K562 (cell line): ENCODE measurements at regions not wholly inside any gene's neighbourhood (a gene's known extent, or its start where the extent isn't known, plus 50 kb on each side); places are given as distances from the start of the nearest gene placed in this dataset.

Experiments
- BRF2 ChIP-seq: IDR thresholded peaks from 3 replicates; pipeline ENCODE4 v1.6.1; 2011; ENCODE audit warnings: borderline replicate concordance, mild to moderate bottlenecking; ENCODE audit not compliant: insufficient read length, insufficient read depth
- CHAMP1 ChIP-seq: fragments of 450-650 bp; IDR thresholded peaks from 2 replicates; pipeline ENCODE4 v1.6.1; 2016; ENCODE audit warnings: mild to moderate bottlenecking
- ELF1 ChIP-seq: fragments of 200-800 bp; sonication (Bioruptor generic); IDR thresholded peaks from 2 replicates; pipeline ENCODE4 v1.6.1; 2016; ENCODE audit warnings: missing genetic modification characterization, missing compliant biosample characterization
- EZH2 ChIP-seq: IDR thresholded peaks from 2 replicates; pipeline ENCODE4 v1.6.1; 2012; ENCODE audit warnings: low read depth, mild to moderate bottlenecking, inconsistent platforms, low read length, borderline replicate concordance
- KDM1A ChIP-seq, 2 experiments: fragments of 450-650 bp; IDR thresholded peaks; 2 replicates each; pipeline ENCODE4 v1.6.1; 2016; ENCODE audit warnings: mild to moderate bottlenecking in 2 of 2
- KLF1 ChIP-seq: fragments of 450-650 bp; IDR thresholded peaks from 2 replicates; pipeline ENCODE4 v1.6.1; 2016; ENCODE audit warnings: missing genetic modification characterization, missing compliant biosample characterization
- MXD1 ChIP-seq: fragments of 250-450 bp; sonication (Bioruptor Pico); IDR thresholded peaks from 2 replicates; pipeline ENCODE4 v1.8.0; 2021; ENCODE audit warnings: borderline replicate concordance, mild to moderate bottlenecking, moderate library complexity; ENCODE audit not compliant: poor library complexity, severe bottlenecking
- NUFIP1 ChIP-seq: fragments of 450-650 bp; IDR thresholded peaks from 2 replicates; pipeline ENCODE4 v1.6.1; 2018; ENCODE audit not compliant: partially characterized antibody
- RBBP5 ChIP-seq: fragments of 200-600 bp; sonication (generic); IDR thresholded peaks from 2 replicates; pipeline ENCODE4 v1.6.1; 2012; ENCODE audit warnings: borderline replicate concordance, mild to moderate bottlenecking, low read length, control low read depth, inconsistent platforms; ENCODE audit not compliant: insufficient read depth, poor library complexity, severe bottlenecking

GRCh38 chr4:178316211-178316610, 874.0 kb upstream of the AGA start:
- TF ChIP-seq KDM1A (IDR thresholded peaks at IDR 0.05) = no peak
- no peak for TF ChIP-seq BRF2
- no peak for TF ChIP-seq MXD1
- TF ChIP-seq KLF1 (tag) = no peak
- TF ChIP-seq NUFIP1 = no peak
- no peak for TF ChIP-seq RBBP5
- no peak for TF ChIP-seq EZH2
- TF ChIP-seq ELF1 (tag) = no peak
- TF ChIP-seq CHAMP1 = no peak
